ENCODE measurements at regions not wholly inside any gene's neighbourhood (a gene's known extent, or its start where the extent isn't known, plus 50 kb on each side); places are given as distances from the start of the nearest gene placed in this dataset.

- H3K79me2 ChIP-seq (ENCODE audit: insufficient read depth, low read length), result no peaks in the 10 kb centered on the region
- TF ChIP-seq CTCF (IDR thresholded peaks at IDR 0.05; ENCODE audit: insufficient read depth, low read length, poor library complexity, severe bottlenecking) (no peak), EZH2phosphoT487 (conservative IDR thresholded peaks at IDR 0.05; ENCODE audit: low read length) (no peak)
- no peak overlapping the region for H3K4me3 ChIP-seq (ENCODE audit: insufficient read depth, low read length, poor library complexity, severe bottlenecking)
- no peak overlapping the region for H3K4me2 ChIP-seq (ENCODE audit: low read depth, low read length, poor library complexity, severe bottlenecking)
- no peaks in the 10 kb centered on the region for H3K27me3 ChIP-seq (ENCODE audit: low read length)
- H3K9me3 ChIP-seq (ENCODE audit: insufficient read depth, low read length), result no peaks in the 10 kb centered on the region
- no peak overlapping the region for H3K9ac ChIP-seq (ENCODE audit: low read length)
- no peaks in the 10 kb centered on the region for H4K20me1 ChIP-seq (ENCODE audit: low read depth, low read length)
- no peaks in the 10 kb centered on the region for H3K9me2 ChIP-seq (replicated peaks; ENCODE audit: insufficient read depth, low read length)
- H3K27ac ChIP-seq (ENCODE audit: low read depth, low read length), result no peak overlapping the region
- H3F3A ChIP-seq (ENCODE audit: insufficient read depth), result no peaks in the 10 kb centered on the region
- no peaks in the 10 kb centered on the region for H3K36me3 ChIP-seq (ENCODE audit: low read length)
- H2AFZ ChIP-seq (ENCODE audit: low read depth, low read length, severe bottlenecking), result no peak overlapping the region
These were observed 206.4 kb upstream of the PACRGL start for GRCh38 chr4:20493761-20494353.

- H3K9me2 ChIP-seq (replicated peaks; ENCODE audit: insufficient read depth, low read length), result no peaks in the 10 kb centered on the region
- no peaks in the 10 kb centered on the region for H3K79me2 ChIP-seq (ENCODE audit: insufficient read depth, low read length)
- TF ChIP-seq CTCF (IDR thresholded peaks at IDR 0.05; ENCODE audit: insufficient read depth, low read length, poor library complexity, severe bottlenecking), result no peak
- no peak for TF ChIP-seq EZH2phosphoT487 (conservative IDR thresholded peaks at IDR 0.05; ENCODE audit: low read length)
- H3K9me3 ChIP-seq (ENCODE audit: insufficient read depth, low read length), result no peaks in the 10 kb centered on the region
- H3K9ac ChIP-seq (ENCODE audit: low read length), result no peak overlapping the region
- no peaks in the 10 kb centered on the region for H4K20me1 ChIP-seq (ENCODE audit: low read depth, low read length)
- H3F3A ChIP-seq (ENCODE audit: insufficient read depth), result no peaks in the 10 kb centered on the region
- H3K27me3 ChIP-seq (ENCODE audit: low read length), result no peaks in the 10 kb centered on the region
- no peak overlapping the region for H3K4me3 ChIP-seq (ENCODE audit: insufficient read depth, low read length, poor library complexity, severe bottlenecking)
- H3K27ac ChIP-seq (ENCODE audit: low read depth, low read length), result no peak overlapping the region
- no peak overlapping the region for H3K4me2 ChIP-seq (ENCODE audit: low read depth, low read length, poor library complexity, severe bottlenecking)
- no peaks in the 10 kb centered on the region for H3K36me3 ChIP-seq (ENCODE audit: low read length)
- no peak overlapping the region for H2AFZ ChIP-seq (ENCODE audit: low read depth, low read length, severe bottlenecking)
These were observed 204.2 kb upstream of the PACRGL start for GRCh38 chr4:20496068-20496467.

GRCh38 chr4:20504146-20504545 lies 196.1 kb upstream of the PACRGL start:
- no peaks in the 10 kb centered on the region for H3K27me3 ChIP-seq (ENCODE audit: low read length)
- H3K9me2 ChIP-seq (replicated peaks; ENCODE audit: insufficient read depth, low read length), result no peaks in the 10 kb centered on the region
- no peaks in the 10 kb centered on the region for H3F3A ChIP-seq (ENCODE audit: insufficient read depth)
- H3K9me3 ChIP-seq (ENCODE audit: insufficient read depth, low read length), result no peaks in the 10 kb centered on the region
- no peaks in the 10 kb centered on the region for H4K20me1 ChIP-seq (ENCODE audit: low read depth, low read length)
- H3K27ac ChIP-seq (ENCODE audit: low read depth, low read length), result no peak overlapping the region
- H3K9ac ChIP-seq (ENCODE audit: low read length), result no peak overlapping the region
- no peak overlapping the region for H3K4me2 ChIP-seq (ENCODE audit: low read depth, low read length, poor library complexity, severe bottlenecking)
- no peak for TF ChIP-seq CTCF (IDR thresholded peaks at IDR 0.05; ENCODE audit: insufficient read depth, low read length, poor library complexity, severe bottlenecking)
- no peak for TF ChIP-seq EZH2phosphoT487 (conservative IDR thresholded peaks at IDR 0.05; ENCODE audit: low read length)
- no peak overlapping the region for H3K4me3 ChIP-seq (ENCODE audit: insufficient read depth, low read length, poor library complexity, severe bottlenecking)
- H3K36me3 ChIP-seq (ENCODE audit: low read length), result no peaks in the 10 kb centered on the region
- H2AFZ ChIP-seq (ENCODE audit: low read depth, low read length, severe bottlenecking), result no peak overlapping the region
- no peaks in the 10 kb centered on the region for H3K79me2 ChIP-seq (ENCODE audit: insufficient read depth, low read length)
